Hippocampal formation (tissue), 2 donors: ENCODE measurements at regions not wholly inside any gene's neighbourhood (a gene's known extent, or its start where the extent isn't known, plus 50 kb on each side); places are given as distances from the start of the nearest gene placed in this dataset.

Experiments used
- DNase-seq, 2 donors: peaks; one replicate each; lab custom pipeline; 2025; lab: John Stamatoyannopoulos, UW

DNA sequence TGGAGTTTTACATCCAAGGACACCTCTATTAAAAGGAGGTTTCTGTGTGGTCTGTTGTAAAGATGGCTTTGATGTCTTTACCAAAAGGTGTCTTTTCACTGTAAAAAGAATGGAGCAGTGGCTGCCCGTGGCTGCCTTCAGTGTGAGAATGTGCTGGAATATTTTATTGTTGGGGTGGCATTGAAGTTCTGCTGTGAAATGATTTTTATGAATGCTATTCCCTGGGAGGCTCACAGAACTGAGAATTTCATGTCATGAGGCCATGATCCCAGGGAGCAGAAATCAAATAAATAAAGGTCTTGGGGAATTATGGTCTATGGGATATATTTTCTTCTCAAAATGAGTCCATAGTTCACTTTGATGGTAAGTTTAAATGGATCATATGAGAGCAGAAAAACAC lies 425.2 kb upstream of the ZNF608 start:
- DNase-seq, result no peak

DNA sequence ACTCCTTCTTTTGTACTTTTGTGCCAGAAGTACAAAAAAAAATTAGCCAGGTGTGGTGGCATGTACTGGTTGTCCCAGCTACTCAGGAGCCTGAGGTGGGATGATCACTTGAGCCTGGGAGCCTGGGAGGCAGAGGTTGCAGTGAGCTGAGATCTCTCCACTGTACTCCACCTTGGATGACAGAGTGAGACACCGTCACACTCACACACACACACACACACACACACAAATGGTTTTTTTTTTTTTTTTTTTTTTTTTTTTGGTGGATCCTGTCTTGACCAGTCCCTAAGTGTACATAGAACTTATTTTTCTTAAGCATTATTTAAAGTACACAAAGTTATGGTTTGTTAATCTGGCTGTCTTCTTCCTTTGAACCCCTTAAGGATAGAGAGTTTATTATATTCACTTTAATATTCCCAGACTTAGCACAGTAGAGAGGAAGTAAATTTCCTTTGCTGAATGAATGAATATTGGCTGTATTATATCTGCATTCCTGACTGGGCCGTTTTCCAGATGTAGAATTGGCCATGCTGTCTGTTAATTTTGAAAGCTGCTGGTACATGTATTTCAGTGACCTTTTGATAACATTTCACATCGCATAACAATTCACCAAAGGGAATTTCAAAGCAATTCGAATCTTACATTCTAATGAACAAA lies 429.0 kb upstream of the ZNF608 start:
- no peak for DNase-seq

DNA sequence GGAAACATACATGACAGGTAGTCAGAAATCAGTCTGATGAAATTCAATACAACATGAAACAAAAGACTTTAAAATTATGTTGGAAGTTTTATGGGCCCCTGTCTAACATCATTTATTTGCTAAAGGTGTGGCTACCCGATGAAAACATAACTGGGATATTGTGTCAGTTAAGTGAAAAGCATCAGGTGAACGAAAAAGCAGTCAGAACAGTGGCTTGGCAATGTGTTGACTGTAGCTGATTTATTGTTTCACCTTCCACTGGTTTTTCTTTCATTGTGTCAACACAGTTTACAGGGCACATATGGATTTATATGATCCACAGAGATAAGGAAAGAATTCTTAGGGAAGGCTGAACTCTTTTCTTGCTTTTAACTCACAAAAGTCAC lies 429.6 kb upstream of the ZNF608 start:
- DNase-seq, result no peak

GRCh38 chr5:125177340-125177739 lies 430.9 kb upstream of the ZNF608 start:
- no peak for DNase-seq

DNA sequence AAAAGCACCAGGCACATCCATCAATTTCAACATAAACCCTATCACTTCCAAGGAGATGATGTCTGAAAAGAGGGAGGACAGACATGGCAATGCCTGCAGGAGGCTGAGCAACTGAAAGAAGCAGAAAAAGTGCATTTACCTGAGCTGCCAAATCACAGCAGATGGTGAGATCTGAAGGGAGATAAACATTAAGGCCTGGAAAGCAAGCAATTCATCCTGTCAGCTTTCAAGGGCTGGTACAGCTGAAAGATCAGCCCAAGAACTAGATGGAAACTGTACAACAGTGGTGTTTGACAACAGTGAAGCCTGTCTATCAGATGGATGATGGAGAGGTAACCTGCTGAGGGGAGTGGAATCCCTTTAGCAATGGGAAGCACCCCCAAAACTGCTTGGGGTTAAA lies 433.2 kb upstream of the ZNF608 start:
- DNase-seq, result no peak

DNA sequence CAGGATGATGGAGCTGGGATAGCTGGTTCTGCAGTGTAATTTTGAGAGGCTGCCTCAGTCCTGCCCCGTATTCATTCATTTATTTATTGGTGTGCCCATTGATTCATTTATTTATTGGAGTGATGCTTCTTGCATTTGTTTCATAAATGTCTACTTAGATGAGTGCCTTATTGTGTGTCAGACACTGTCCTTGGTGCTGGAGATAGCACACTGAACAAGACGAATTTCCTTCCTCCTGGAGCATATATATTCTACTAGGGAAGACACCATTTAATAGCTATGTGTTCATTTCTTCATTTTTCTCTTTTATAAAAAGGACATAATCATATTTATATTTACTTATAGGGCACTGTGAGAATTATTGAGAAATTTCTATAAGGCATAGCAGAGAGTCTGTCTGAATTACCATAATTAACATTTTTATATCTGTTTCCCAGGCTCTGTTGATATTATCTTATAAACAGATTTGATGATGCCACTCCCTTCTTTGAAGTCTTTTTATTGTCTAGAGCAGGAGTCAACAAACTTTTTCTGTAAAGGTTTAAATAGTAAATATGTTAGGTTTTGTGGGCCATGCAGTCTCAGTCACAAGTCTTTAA lies 433.9 kb upstream of the ZNF608 start:
- no peak for DNase-seq

GRCh38 chr5:125181159-125181558 lies 434.7 kb upstream of the ZNF608 start:
- no peak for DNase-seq

DNA sequence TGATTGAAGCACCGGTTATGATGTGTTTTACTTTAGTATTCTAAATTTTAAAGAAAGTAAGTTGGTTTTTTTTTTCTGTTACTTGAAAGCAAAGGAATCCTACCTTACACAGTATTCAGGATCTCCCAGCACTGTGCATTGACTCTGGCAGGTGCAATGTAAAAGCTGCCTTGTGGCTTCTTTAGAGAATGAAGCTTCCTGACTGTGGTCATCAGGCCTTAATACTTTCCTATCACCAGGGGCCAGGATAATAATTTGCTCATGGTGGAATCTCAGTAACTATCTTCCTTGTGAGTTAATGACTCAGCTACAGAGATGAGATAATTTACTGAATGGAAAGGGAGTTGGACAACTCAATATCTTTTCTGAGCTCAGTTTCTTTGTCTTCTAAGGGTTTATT lies 435.5 kb upstream of the ZNF608 start:
- DNase-seq, result no peak

DNA sequence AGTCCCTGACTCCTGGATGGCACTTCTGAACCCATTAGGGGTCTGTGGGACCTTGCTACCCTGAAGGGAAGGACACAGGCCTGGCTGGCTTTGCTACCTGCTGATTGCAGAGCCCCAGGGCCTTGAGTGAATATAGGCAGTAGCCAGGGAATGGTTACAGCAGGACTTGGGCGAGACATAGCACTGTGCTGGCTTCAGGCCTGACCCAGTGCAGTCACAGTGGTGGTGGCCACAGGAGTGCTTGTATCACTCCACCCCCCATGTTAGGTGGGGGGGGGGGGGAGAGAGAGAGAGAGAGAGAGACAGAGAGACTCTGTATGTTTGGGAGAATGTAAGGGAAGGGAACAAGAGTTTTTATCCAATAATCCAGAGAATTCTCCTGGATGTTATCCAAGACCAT lies 439.3 kb upstream of the ZNF608 start:
- no peak for DNase-seq

DNA sequence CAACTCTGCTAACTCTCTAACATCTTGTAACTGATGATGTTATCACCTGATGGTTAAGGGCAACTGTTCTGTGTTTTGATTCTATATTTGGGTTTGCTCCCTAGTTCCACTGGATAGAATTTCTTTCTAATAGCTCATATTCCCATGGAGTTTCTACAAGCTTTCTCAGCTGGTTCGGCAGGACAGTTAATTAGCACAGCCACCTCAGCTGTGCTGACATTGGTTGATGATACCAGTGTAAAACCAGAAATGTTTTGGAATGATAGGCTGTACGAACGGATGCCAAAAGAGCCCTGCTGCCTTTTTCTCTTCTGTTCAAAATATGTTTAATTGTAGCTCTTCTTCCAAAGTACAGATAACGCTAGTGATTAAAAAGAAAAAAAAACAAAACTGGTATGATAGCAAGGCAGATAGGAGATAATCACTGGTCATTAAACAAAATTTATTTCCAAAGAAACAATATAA lies 440.5 kb upstream of the ZNF608 start:
- DNase-seq, result no peak

- no peak for DNase-seq
These were observed 443.1 kb upstream of the ZNF608 start for GRCh38 chr5:125189531-125189941.

DNA sequence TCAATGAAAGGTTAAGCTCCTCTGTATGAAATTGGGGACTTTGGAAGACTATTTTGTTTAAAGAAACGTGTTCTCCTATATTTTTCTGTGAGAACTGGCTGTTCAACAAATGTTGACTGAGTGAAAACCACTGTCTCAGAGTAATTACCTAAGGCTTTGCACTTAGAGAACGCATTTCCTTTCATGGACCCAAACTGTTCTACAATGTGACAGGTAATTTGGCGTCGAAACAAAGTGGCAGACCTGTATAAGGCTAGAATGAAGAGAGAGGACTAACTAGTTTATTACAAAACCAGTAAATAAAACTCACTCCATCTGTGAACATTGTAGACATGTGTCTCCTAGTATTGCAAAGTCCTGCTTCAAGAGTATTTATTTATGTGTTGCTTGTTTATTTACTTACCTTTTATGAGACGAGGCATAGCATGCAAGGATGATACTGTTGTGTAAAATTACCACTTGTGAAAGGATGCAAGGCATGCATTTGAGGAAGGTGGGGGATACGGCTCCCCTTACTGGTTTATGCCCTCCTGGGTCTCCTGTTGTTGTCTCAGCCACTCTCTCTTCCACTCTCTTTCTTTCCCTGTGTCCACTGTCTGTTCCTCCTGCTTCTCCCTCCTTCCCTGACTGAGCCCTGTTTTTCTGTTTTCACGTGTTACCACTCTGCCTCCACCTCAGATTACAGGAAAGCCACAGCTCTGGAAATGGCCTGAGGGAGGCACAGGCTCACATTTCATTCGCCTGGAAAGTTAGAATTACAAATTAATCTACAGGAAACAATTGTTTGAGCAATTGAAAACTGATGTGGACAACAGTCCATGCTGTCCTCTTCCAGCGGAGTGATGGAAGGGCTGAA lies 444.0 kb upstream of the ZNF608 start:
- no peak for DNase-seq

GRCh38 chr5:125194883-125195282 lies 448.4 kb upstream of the ZNF608 start:
- DNase-seq, result no peak

GRCh38 chr5:125196481-125197111 lies 450.2 kb upstream of the ZNF608 start:
- DNase-seq, result no peak

DNA sequence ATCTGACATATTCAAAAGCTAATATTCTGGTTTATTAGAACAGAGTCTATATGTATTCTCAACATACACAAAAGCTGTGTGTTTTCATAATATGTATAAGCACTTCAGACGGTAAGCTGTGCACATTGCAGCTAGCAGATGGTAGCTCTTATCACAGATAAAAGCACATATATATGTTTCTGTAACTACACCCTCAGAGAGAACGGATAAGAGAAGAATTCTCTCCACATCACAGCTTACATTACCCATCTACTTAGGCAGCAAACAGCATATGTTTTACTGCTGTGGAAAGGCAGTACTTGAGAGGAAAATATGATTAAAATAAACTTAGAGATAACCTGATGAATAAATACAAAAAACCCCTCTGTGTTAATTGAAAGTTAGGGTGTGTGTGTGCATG lies 450.9 kb upstream of the ZNF608 start:
- peak in 1 of 2 donors; percentile 30 for DNase-seq

- DNase-seq, result peak; percentile 57 to 59
These were observed 452.0 kb upstream of the ZNF608 start for GRCh38 chr5:125198270-125198974.

GRCh38 chr5:125199373-125199772 lies 452.9 kb upstream of the ZNF608 start:
- no peak for DNase-seq

DNA sequence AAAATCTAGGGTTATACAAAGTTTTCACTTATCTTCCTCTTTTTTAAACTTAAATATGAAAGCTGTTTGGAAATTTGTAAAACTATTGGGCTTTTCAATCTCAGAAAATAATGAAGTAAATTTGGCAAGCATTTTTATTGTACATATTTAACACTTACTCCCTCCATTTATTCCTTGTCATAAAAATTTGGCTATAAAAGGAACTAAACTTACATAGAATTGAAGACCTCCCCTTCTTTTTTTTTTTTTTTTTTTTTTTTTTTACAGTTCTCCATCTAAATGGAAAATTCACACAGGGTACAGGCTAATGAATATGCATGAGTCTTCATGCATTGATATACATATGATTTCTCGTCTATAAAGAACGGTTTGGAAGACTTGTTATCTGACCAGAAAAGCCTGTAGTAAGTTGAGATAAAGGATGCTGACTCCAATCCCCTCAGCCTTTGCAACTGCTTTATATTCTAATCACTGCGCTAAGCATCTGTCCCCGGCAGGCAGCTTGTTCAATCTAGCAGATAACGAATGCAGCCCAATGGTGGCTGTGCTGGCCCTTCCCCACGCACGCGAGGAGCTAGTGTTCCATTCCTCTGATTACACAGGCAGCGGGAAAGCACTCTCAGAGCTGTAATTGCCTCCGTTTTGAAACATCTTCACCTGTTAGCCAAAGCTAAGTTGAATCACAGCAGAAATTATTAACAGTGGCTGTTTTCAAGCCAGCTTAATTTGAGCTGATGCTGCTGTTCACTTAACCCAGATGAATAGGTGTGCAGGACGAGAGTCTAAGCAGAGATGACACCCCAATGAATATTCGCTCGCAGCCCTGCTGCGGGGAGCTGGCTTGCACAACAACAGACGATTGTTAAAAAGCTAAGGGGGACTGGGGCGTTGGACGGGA lies 453.8 kb upstream of the ZNF608 start:
- DNase-seq, result peak; percentile 41 to 73

- DNase-seq, result no peak
These were observed 454.5 kb upstream of the ZNF608 start for GRCh38 chr5:125200866-125201373.

DNA sequence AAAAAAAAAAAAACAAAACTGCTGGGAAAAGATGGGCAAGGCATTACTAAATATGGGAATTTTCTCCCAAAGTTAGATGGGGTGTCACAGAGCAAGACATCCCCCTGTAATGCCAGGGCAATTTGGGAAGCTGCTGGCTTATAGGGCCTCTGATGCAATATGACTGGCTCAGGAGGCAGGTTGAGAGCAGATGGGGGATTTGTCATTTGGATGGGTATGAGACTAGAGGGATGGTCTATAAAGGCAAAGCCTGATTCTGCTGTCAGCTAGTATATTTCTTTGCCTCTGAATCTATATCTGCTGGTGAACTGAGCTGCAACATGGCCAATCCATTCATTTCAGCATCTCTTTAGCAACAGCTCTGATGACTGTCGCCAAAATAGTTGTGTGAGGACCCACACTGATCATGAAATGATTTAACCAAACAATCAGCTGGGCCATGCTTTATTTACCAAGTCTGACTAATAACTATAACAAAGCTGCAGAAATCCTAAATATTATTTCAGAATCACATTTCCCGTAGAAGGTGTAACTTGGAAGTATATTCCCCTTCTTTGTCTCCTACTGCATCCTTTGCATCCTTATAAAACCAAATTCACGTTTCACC lies 455.1 kb upstream of the ZNF608 start:
- no peak for DNase-seq
